G401 (cell line): ENCODE measurements at regions not wholly inside any gene's neighbourhood (a gene's known extent, or its start where the extent isn't known, plus 50 kb on each side); places are given as distances from the start of the nearest gene placed in this dataset.
"Not testable (repeated sequence)": the region's sequence is repeated elsewhere in the genome, so short reads cannot be mapped to it uniquely, and the experiment has no call there.

Source experiments
- DNase-seq: peaks from one replicate; pipeline ENCODE4 v3.0.0-alpha.2; 2015; ENCODE audit warnings: low spot score
- in situ Hi-C: cut with HindIII; loops from 2 replicates; pipeline ENCODE4 v1.10.0; 2016; ENCODE audit warnings: low sequenced_read_pairs, mixed read lengths

- no peak for DNase-seq
- in situ Hi-C loops, result no loop called here
Observed at GRCh38 chr2:226463154-226463553, 336.5 kb downstream of the IRS1 start.

- DNase-seq, result no peak
- in situ Hi-C loops, result no loop called here
Observed at GRCh38 chr2:226461981-226462380, 337.6 kb downstream of the IRS1 start.

- in situ Hi-C loops, DNase-seq: not testable (repeated sequence)
Observed at GRCh38 chr2:226456144-226456543, 343.5 kb downstream of the IRS1 start.

- in situ Hi-C loops, result no loop called here
- DNase-seq, result no peak
Observed at GRCh38 chr2:226452768-226453167, 346.9 kb downstream of the IRS1 start.

DNA sequence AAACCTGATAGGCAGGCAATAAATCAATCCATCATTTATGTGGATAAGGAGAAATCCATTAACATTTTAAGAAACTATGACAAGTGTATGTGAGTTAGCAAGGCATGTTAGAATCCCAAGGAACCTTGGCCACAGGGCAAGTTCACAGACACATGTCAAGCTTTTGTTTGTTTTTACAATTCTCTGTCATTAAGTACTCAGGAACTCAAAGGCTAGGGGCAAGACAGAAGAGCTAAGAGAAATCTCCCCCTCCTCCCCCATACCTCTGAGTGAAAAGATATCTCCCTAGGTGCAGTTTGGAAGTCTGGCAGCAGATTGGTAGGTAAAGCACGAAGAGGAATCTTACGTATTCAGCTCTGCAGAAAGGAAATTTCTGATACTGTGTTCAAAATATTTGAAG lies 348.1 kb downstream of the IRS1 start:
- no peak for DNase-seq
- in situ Hi-C loops, result no loop called here

- DNase-seq, result no peak
- in situ Hi-C loops, result no loop called here
Observed at GRCh38 chr2:226450141-226450540, 349.5 kb downstream of the IRS1 start.

- no peak for DNase-seq
- in situ Hi-C loops, result no loop called here
Observed at GRCh38 chr2:226447338-226448300, 352.0 kb downstream of the IRS1 start.

- no peak for DNase-seq
- in situ Hi-C loops, result no loop called here
Observed at GRCh38 chr2:226446406-226447001, 353.1 kb downstream of the IRS1 start.

GRCh38 chr2:226445216-226445861 lies 354.3 kb downstream of the IRS1 start:
- in situ Hi-C loops, result no loop called here

GRCh38 chr2:226443112-226443511 lies 356.5 kb downstream of the IRS1 start:
- in situ Hi-C loops, result no loop called here
- no peak for DNase-seq

More at GRCh38 chr2:226445216-226445861, 354.3 kb downstream of the IRS1 start:
- no peak for DNase-seq

- in situ Hi-C loops, result no loop called here
- no peak for DNase-seq
Observed at GRCh38 chr2:226440127-226440918, 359.3 kb downstream of the IRS1 start.

DNA sequence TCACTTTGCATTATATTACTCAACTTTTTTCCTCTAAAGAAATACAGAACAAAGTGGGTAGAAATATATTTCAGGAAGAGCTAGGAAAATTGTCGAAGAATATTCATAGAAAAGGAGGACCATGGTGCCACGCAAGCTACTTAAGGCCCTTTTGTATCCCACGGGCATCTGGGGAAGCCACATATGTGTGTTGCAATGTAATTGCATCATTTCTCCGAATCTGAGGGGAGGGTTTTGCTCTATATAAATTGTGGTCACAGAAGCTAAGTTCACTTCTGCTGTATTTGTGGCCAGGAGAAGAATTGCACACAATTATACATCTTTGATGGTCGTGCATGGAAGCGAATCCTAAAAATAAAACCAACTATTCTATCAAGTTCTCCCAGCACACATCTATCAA lies 360.3 kb downstream of the IRS1 start:
- in situ Hi-C loops, result no loop called here

GRCh38 chr2:226435146-226435545 lies 364.5 kb downstream of the IRS1 start:
- no peak for DNase-seq
- in situ Hi-C loops, result no loop called here

More for the DNA sequence above, 360.3 kb downstream of the IRS1 start:
- no peak for DNase-seq

DNA sequence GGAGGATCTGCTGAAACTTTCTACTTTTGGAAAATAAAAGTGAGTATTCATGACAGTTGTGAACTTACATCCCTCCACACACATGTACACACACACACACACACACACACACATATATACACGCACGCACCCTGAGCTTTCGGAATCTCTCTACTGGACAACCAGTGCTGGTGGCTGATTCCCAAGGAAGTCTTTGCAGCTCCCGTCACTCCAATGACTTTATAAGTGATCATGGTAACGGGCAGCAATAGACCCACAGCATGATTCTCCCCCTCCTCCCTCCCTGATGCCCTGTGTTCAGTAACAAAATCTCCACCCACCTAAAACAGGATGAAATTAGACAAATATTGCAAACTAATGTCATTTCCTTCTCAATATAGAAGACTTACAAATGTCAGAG lies 364.9 kb downstream of the IRS1 start:
- DNase-seq, result no peak

DNA sequence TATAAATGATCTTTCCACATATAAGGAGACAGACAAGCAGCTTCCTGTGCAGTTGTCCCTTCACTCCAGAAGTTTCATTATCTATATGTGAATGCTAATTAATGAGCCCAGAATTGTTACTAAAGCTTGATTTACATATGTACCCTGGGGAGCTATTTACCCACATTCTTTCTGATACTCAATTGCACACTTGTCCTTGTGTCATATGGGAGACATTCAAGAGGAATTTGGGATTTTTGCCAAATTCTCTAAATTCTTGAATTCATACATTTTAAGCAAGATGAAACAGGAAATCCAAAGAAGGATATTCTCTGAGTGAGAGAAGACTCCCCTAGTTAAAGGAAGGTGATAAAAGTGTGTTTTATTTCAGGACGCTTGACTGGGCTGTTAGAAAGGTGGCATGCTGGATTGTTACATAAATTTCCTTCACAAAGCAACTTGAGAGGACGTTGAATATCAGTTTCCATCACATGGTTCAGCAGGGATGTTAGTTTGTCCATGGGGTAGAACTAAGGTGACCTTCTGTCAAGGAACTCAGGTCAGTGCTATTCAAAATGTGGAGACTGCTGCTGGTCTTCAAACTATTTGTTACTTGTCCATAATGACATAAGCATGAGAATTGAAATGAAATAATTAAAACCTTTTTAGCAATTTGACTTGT lies 368.2 kb downstream of the IRS1 start:
- in situ Hi-C loops, result no loop called here

More for the DNA sequence above, 364.9 kb downstream of the IRS1 start:
- in situ Hi-C loops, result no loop called here

GRCh38 chr2:226429476-226429875 lies 370.1 kb downstream of the IRS1 start:
- in situ Hi-C loops, result no loop called here
- DNase-seq, result no peak

More for the DNA sequence above, 368.2 kb downstream of the IRS1 start:
- no peak for DNase-seq

DNA sequence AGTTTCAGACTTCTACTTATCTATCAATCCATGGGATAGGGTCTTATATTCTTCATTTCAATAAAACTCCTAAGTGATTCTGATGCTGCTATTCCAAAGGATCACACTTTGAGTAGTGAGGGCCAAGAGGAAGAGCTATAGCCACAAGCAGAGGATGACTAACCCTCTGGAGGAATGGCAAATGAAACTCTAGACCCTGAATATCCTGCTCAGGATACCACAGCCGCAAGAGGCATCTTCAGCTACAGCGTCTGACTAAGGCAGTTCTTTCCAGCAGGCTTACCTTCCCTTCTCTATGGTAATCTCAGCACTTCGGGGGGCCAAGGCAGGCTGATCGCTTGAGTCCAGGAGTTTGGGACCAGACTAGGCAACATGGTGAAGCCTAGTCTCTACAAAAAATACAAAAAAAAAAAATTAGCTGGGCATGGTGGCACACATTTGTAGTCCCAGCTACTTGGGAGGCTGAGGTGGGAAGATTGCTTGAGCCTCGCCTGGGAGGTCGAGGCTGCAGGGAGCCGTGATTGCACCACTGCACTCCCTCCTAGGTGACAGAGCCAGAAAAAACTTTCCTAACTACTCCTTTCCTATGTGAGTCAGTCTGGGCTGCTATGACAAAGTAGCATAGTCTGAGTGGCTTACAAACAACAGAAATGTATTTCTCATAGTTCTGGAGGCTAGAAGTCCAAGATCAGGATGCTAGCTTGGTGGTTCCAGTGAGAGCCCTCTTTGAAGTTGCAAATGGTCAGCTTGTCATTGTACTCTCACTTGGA lies 371.9 kb downstream of the IRS1 start:
- DNase-seq, result no peak
- in situ Hi-C loops, result no loop called here

DNA sequence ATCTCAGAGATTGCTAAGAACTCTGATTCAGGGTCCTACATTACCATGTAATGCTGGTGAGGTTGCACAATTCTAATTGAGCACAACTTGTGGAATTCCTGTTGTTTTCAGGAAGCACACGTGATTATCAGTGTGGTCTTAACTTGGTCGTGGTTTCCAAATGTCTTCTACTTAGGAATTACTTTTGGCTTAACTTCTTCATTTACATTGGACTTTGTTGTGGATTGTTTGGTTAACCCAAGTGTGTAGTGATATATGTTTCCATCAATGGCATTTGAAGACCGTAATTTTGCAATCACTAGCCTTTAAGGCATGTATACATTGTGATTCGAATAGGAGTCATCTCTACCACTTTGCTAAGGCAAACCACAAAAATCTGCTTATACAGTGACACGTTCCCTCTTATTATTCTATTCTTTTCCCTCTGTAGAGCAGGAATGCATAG lies 373.3 kb downstream of the IRS1 start:
- in situ Hi-C loops, result no loop called here
- DNase-seq, result no peak
